ENCODE measurements at regions not wholly inside any gene's neighbourhood (a gene's known extent, or its start where the extent isn't known, plus 50 kb on each side); places are given as distances from the start of the nearest gene placed in this dataset.
A peak's percentile ranks its signal among the peaks of the same experiment; 100 is the strongest.

- no peak overlapping the region for H3K4me3 ChIP-seq (ENCODE audit: low read depth, low read length)
- DNase-seq (ENCODE audit: low read depth) = no peak
- TF ChIP-seq, protein P1, sequence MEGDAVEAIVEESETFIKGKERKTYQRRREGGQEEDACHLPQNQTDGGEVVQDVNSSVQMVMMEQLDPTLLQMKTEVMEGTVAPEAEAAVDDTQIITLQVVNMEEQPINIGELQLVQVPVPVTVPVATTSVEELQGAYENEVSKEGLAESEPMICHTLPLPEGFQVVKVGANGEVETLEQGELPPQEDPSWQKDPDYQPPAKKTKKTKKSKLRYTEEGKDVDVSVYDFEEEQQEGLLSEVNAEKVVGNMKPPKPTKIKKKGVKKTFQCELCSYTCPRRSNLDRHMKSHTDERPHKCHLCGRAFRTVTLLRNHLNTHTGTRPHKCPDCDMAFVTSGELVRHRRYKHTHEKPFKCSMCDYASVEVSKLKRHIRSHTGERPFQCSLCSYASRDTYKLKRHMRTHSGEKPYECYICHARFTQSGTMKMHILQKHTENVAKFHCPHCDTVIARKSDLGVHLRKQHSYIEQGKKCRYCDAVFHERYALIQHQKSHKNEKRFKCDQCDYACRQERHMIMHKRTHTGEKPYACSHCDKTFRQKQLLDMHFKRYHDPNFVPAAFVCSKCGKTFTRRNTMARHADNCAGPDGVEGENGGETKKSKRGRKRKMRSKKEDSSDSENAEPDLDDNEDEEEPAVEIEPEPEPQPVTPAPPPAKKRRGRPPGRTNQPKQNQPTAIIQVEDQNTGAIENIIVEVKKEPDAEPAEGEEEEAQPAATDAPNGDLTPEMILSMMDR (conservative IDR thresholded peaks at IDR 0.05; ENCODE audit: low read depth, low read length) = no peak
Observed at GRCh38 chr7:130869918-130870317, 135.9 kb upstream of the KLF14 start.

- TF ChIP-seq, protein P1 (conservative IDR thresholded peaks at IDR 0.05; ENCODE audit: low read depth, low read length) = no peak
- DNase-seq (ENCODE audit: low read depth) = no peak
- no peak overlapping the region for H3K4me3 ChIP-seq (ENCODE audit: low read depth, low read length)
Observed at GRCh38 chr7:130872341-130872740, 138.3 kb upstream of the KLF14 start.

DNA sequence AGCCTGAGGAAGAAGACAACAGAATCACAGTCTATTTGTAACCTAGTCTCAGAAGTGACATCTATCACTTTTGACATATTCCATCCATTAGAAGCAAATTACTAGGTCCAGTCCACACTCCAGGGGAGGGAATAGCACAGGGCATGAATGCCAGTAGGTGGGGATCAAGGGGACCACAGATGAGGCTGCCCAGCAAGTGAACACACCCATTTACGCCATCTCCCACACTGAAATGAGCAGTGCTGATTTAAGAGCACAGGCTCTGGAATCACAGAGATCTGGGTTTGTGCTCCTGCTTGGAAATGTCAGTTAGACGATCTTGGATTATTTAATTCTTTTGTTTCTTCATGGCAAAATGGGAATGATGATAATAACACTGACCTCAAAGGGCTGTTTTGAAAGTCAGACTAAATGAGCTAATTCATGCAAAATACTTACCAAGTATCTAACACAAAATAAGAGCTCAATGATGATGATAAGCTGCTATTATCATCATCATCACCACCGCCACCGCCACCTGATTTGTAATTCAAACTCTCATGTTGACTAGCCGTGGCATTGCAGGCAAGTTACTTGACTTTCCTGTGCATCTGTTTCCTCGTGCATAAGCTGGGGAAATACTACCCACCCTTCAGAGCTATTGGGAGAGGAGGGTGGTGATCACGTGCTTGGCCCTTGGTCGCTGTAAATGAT, 138.9 kb upstream of the KLF14 start:
- H3K4me3 ChIP-seq (ENCODE audit: low read depth, low read length) = no peak overlapping the region
- DNase-seq (ENCODE audit: low read depth) = no peak
- TF ChIP-seq, protein P1 (conservative IDR thresholded peaks at IDR 0.05; ENCODE audit: low read depth, low read length) = no peak

DNA sequence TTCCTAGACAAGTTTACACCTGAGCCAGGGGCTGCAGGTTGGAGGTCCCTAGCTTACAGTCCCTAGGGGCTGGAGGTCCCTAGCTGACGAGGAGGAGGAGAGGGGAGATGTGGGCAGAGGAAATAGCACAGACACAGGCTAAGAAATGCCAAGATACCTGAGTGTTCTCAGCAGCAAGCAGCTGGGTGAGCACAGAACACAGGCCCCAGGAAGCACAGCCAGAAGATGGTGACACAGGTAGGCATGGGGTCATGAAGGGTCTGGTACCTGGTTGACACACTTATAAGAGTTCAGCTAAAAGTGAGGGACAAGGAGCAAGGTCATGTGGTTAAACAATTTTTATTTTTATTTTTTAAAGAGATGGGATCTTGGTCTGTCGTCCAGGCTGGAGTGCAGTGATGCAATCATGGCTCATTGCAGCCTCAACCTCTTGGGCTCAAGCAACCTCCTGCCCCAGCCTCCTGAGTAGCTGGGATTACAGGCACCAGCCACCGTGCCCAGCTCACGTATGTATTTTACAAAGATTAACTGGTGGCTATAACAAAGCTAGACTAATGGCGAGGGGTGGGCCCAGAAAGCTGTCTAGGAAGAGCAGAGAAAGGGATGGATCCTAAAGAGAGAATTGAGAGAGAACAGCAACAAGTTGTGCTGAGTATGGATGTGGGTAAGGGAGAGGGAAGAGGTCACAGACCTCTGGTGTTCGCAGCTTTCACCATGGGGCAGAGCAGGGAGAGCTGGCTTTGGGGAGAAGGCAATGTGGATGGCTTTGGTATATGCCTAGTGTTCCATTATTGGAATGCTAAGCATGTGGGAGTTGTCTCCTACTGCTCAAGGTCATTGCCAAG, 140.3 kb upstream of the KLF14 start:
- DNase-seq (ENCODE audit: low read depth) = no peak
- TF ChIP-seq, protein P1 (conservative IDR thresholded peaks at IDR 0.05; ENCODE audit: low read depth, low read length) = no peak

DNA sequence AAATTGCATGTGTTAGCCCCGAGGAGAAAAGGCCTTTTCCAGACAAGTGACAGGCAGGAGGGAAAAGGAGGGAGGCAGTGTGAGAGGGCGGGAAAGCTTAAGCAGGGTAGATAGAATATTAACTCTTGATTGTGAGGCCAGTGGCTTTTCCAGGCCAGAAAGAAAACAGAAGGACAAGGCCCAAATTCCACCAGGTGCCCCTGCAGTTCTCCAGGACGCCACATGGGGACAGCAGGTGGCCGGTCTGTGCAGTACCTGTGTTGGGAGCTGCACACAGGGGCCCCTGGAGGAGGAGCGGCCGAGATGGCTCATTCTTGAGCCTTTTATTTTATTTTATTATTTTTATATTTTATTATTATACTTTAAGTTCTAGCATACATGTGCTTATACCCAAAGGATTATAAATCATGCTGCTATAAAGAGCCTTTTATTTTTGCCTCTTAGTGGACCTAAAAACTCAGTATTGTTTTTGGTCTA, 141.3 kb upstream of the KLF14 start:
- TF ChIP-seq, protein P1 (conservative IDR thresholded peaks at IDR 0.05; ENCODE audit: low read depth, low read length) = peak; percentile 88
- no peak overlapping the region for H3K4me3 ChIP-seq (ENCODE audit: low read depth, low read length)
- DNase-seq (ENCODE audit: low read depth) = peak; percentile 70

More for the DNA sequence above, 140.3 kb upstream of the KLF14 start:
- H3K4me3 ChIP-seq (ENCODE audit: low read depth, low read length) = no peak overlapping the region

- no peak overlapping the region for H3K4me3 ChIP-seq (ENCODE audit: low read depth, low read length)
- TF ChIP-seq, protein P1 (conservative IDR thresholded peaks at IDR 0.05; ENCODE audit: low read depth, low read length) = no peak
- DNase-seq (ENCODE audit: low read depth) = no peak
Observed at GRCh38 chr7:130875901-130876300, 141.9 kb upstream of the KLF14 start.
